ENCODE measurements at regions not wholly inside any gene's neighbourhood (a gene's known extent, or its start where the extent isn't known, plus 50 kb on each side); places are given as distances from the start of the nearest gene placed in this dataset.

- H3K27ac ChIP-seq: no peak overlapping the region
- H3K4me3 ChIP-seq: no peak overlapping the region
- DNase-seq: no peak
- no peaks in the 10 kb centered on the region for H3K4me1 ChIP-seq
- TF ChIP-seq, protein P1, sequence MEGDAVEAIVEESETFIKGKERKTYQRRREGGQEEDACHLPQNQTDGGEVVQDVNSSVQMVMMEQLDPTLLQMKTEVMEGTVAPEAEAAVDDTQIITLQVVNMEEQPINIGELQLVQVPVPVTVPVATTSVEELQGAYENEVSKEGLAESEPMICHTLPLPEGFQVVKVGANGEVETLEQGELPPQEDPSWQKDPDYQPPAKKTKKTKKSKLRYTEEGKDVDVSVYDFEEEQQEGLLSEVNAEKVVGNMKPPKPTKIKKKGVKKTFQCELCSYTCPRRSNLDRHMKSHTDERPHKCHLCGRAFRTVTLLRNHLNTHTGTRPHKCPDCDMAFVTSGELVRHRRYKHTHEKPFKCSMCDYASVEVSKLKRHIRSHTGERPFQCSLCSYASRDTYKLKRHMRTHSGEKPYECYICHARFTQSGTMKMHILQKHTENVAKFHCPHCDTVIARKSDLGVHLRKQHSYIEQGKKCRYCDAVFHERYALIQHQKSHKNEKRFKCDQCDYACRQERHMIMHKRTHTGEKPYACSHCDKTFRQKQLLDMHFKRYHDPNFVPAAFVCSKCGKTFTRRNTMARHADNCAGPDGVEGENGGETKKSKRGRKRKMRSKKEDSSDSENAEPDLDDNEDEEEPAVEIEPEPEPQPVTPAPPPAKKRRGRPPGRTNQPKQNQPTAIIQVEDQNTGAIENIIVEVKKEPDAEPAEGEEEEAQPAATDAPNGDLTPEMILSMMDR (IDR thresholded peaks at IDR 0.05): no peak
- no peaks in the 10 kb centered on the region for H3K36me3 ChIP-seq
- ATAC-seq: no peak
- no peaks in the 10 kb centered on the region for H3K27me3 ChIP-seq (ENCODE audit: low read depth)
- H3K9me3 ChIP-seq: no peaks in the 10 kb centered on the region
- intact Hi-C loops (cut with DNase I): no loop called here
These were observed 469.8 kb upstream of the FLRT2 start for GRCh38 chr14:85060121-85060520.

DNA sequence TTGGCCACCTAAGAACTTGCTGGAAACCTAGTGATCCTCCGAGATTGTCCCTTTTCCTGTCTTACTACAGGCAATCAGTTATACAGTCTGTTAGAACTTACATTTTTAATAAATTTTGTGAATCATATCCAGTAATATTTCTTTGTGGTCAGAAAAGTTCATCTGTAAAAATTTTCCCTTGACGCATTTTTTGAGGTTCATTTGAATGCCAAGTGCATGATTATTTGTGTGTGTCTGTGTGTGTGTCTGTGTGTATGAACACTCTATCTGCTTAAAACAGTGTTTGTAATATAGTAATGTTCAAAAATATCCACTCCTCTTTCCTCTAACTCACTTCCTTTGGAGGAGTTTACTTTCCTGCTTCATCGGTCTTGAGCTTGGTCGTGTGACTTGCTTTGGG, 468.7 kb upstream of the FLRT2 start:
- no peak for ATAC-seq

GRCh38 chr14:85063747-85064146, 466.2 kb upstream of the FLRT2 start:
- intact Hi-C loops (cut with DNase I): no loop called here
- ATAC-seq: no peak
- Histone ChIP-seq H3K4me3 (no peak overlapping the region), H3K9me3 (no peaks in the 10 kb centered on the region), H3K27me3 (ENCODE audit: low read depth) (no peaks in the 10 kb centered on the region), H3K27ac (no peak overlapping the region), H3K36me3 (no peaks in the 10 kb centered on the region), H3K4me1 (no peaks in the 10 kb centered on the region)
- TF ChIP-seq, protein P1 (IDR thresholded peaks at IDR 0.05): no peak
- DNase-seq: no peak

More for the DNA sequence above, 468.7 kb upstream of the FLRT2 start:
- TF ChIP-seq, protein P1 (IDR thresholded peaks at IDR 0.05): no peak
- DNase-seq: no peak
- H3K9me3 ChIP-seq: no peaks in the 10 kb centered on the region
- H3K27me3 ChIP-seq (ENCODE audit: low read depth): no peaks in the 10 kb centered on the region
- intact Hi-C loops (cut with DNase I): no loop called here
- H3K36me3 ChIP-seq: no peaks in the 10 kb centered on the region
- no peak overlapping the region for H3K4me3 ChIP-seq
- H3K27ac ChIP-seq: no peak overlapping the region
- H3K4me1 ChIP-seq: no peaks in the 10 kb centered on the region

GRCh38 chr14:85071447-85071846, 458.5 kb upstream of the FLRT2 start:
- Histone ChIP-seq H3K27me3 (ENCODE audit: low read depth) (no peaks in the 10 kb centered on the region), H3K27ac (no peak overlapping the region), H3K9me3 (no peaks in the 10 kb centered on the region), H3K4me3 (no peak overlapping the region), H3K4me1 (no peaks in the 10 kb centered on the region), H3K36me3 (no peaks in the 10 kb centered on the region)
- intact Hi-C loops (cut with DNase I): no loop called here
- TF ChIP-seq, protein P1 (IDR thresholded peaks at IDR 0.05): no peak
- DNase-seq (no peak), ATAC-seq (no peak)

GRCh38 chr14:85074955-85075354, 455.0 kb upstream of the FLRT2 start:
- Histone ChIP-seq H3K36me3 (no peaks in the 10 kb centered on the region), H3K27me3 (ENCODE audit: low read depth) (no peaks in the 10 kb centered on the region), H3K4me3 (no peak overlapping the region), H3K4me1 (no peaks in the 10 kb centered on the region), H3K27ac (no peak overlapping the region), H3K9me3 (no peaks in the 10 kb centered on the region)
- DNase-seq: no peak
- intact Hi-C loops (cut with DNase I): no loop called here
- ATAC-seq: no peak
- TF ChIP-seq, protein P1 (IDR thresholded peaks at IDR 0.05): no peak
